HG03354 (cell line): ENCODE measurements at regions not wholly inside any gene's neighbourhood (a gene's known extent, or its start where the extent isn't known, plus 50 kb on each side); places are given as distances from the start of the nearest gene placed in this dataset.
"Not testable (repeated sequence)": the region's sequence is repeated elsewhere in the genome, so short reads cannot be mapped to it uniquely, and the experiment has no call there.

ENCODE experiments used
- ATAC-seq: cut with Tn5 transposase; IDR thresholded peaks from one replicate; pipeline ENCODE4 v1.9.1; 2021; ENCODE audit warnings: mild to moderate bottlenecking; ENCODE audit not compliant: unreplicated experiment, poor library complexity, severe bottlenecking

DNA sequence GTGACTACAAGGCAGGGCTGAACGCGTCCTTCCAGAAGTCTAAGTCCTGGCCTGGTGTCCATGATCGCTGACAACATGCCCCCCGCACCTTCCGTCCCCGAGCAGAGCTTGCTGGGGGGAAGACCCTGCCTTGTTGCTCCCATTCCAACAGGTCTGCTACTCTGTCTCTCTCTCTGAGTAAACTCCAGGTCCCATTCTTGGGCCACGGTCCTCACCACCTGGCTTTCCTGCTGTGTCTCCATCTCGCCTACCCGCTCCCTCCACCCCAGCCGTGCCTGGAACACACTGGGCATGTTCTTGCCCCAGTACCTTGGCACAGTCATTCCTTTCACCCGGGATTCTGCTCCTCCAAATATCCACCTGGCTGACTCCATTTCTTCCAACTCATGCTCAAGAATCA, 162.3 kb downstream of the BMP7 start:
- ATAC-seq = no peak

DNA sequence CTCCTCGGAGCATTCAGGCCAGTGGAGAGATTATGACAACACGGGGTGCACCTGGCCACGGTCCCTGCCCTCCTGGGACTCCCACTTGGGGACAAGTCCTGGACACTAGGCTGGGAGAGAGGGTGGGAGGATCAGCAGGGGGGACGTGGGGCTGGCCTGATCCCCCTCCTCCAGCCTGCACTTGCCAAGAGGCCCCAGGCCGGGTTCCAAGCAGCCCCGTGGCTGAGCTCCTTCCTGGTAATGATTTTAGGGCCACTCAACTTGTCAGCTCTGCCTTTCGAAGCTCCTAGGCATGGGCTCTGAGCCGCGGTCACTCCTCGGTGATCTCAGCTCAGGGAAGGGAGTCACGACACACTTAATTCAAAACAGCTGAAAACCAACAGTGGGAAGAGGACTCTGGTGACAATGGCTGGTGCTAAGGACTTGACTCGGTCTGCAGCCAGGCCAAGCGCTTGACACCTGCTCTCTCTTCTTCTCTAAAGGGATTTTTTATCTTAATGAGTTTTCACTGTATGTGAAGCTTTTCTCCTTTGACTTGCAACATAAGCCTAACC, 161.7 kb downstream of the BMP7 start:
- no peak for ATAC-seq

DNA sequence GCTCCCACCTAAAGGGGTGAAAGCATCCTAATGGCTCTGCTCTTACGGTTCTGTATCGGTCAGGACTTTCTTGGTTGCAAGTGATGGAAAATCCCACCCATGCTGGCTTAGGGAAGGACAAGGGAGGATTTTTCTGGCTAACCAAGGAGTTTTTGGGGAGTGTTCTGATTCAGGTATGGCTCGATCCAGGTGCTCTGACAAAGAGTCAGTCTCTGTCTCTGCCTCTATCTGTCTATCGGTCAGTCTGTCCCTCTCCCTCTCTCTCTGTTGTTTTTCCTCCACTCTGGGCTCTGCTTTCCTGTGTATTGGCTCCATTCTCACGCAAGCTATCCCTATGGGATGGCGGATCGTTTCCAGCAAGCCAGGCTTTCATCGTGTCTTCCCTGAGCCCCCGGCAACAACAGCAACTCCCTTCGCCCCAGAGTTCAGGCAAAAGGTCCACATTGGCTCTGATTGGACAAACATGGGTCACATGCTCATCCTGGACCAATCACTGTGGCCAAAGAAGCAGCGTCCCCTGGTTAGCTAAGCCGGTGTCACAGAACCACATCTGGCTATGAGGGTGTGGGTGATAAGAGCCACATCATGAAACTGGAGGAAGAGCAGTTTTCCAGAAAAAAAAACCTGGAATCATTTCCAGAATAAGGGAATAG, 160.3 kb downstream of the BMP7 start:
- no peak for ATAC-seq

DNA sequence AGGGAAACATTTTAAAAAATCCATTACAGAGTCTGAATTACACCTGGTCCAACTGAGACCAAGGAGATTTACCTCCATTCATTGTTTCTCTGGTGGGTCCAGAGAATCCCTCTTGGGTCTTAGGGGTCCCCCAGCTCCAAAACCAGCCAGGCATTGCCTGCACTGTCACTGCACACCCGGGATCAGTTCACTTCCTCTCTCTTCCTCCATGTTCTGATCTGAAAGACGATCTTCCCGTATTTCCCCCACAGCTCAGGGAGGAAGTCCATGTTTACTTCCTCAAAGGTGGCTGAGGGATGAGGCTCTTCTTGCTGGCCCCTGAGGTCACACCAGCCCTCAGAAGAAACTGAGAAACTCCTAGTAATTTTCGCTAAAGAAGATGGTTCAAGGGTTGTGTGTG, 159.7 kb downstream of the BMP7 start:
- no peak for ATAC-seq

DNA sequence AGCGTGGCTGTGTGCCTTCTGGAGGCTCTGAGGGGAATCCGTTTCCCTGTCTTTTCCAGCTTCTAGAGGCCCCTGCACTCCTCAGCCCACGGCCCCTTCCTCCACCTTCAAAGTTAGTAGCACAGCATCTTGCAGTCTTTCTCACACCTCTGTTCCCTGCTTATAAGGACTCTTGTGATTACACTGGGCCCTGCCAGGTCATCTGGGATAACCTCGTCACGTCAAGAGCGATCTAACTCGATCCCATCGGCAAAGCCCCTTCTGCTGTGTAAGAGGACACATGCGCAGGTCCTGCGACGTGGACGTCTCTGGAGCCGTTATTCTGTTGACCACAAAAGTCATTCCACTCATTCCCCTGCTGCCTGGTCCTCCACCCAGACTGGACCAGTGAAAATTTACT, 159.2 kb downstream of the BMP7 start:
- no peak for ATAC-seq

DNA sequence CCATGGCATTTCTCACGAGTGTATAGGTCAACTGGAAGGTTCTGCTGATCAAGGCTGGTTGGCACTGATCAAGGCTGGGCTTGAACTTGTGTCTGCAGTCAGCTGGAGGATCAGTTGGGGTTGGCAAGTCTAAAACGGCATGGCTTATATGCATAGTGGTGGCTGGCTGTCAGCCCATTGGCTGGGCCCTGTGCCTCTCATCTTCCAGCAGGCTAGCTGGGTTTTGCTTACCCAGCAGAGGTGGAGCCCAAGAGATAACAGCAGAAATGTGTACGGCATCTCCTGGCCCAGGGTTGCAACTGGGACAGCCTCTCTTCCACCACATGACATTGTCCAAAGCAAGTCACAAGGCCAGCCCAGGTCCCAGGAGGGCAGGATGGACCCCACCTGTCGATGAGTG, 158.2 kb downstream of the BMP7 start:
- no peak for ATAC-seq

DNA sequence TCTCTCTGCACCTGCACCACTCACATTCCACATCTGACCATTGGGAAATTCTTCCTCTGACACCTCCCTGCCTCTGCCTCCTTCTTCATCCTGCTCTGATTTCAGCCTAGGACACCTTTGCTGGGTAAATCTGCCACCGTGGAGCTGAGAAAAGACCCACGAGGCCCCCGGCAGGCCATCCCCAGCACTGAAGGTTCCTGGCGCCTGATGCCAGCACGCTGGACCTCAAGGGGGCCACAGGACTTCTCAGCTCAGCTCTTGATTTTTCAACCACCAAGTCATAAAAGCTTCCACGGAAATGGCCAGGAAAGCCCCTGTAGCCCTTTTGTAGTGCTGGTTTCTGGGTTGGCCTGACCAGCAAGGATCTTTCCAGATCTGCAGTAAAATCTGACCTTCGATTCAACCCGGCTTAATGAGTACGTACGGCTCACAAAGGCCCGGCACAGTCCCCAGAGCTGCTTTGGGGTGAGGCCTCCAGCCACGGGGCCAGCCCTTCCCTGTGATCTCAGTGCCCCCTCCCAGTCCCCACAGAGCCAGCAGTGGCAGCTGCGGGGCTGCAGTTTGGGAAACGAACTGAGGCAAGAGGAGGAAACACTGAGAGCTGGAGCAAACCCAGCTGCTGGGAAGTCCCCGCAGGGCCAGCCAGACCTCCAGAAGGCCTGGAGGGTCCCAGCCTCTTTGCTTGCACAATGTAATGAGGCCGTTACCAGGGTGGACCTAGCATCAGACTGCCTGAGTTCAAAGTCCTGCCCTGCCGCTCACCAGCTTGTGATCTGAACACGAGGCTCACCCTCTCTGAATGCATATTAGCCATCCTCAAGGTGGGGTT, 157.5 kb downstream of the BMP7 start:
- ATAC-seq = no peak

DNA sequence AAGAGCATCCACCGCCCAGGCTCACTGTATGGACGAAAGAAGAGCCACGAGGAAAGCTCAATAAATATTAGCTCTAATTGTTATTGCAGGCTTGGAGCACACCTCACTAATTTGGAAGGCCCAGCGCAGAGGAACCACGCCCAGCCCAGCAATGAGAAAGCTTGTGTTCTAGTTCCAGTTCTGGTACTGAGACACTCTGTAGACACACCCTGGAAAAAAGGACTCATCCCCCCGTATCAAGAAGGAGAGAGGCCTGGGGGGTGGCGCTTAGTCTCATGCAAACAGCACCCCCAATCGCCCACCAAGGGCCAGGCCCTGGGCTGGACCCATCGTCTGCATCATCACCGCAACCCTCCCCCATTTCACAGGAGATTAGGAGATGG, 156.9 kb downstream of the BMP7 start:
- ATAC-seq = no peak

DNA sequence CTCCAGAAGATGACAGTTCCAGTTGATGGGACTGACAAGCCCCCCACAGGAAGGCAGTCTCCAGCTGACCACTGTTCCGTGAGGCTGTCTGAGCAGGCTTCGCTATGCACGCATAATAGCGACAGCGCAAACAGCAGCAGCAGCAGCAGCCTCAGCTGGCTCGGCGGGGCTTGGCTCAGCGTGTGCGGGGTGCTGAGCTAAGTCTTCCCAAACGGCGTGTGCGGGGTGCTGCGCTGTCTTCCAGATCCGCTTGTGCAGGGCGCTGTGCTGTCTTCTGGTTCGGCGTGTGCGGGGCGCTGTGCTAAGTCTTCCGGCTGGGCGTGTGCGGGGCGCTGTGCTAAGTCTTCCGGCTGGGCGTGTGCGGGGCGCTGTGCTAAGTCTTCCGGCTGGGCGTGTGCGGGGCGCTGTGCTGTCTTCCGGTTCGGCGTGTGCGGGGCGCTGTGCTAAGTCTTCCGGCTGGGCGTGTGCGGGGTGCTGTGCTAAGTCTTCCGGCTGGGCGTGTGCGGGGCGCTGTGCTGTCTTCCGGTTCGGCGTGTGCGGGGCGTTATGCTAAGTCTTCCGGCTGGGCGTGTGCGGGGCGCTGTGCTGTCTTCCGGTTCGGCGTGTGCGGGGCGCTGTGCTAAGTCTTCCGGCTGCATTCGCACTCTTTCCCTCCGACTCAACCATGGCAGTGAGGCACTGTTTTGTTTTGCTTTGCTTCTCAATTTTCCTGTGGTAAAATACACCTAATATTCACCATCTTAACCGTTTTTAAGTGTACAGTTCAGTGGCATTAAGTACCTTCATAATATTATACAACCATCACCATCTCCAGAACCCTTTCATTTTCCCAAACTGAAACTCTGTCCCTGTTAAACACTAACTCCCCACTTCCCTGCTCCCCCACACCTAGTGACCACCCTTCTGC, 156.1 kb downstream of the BMP7 start:
- not testable (repeated sequence) for ATAC-seq

DNA sequence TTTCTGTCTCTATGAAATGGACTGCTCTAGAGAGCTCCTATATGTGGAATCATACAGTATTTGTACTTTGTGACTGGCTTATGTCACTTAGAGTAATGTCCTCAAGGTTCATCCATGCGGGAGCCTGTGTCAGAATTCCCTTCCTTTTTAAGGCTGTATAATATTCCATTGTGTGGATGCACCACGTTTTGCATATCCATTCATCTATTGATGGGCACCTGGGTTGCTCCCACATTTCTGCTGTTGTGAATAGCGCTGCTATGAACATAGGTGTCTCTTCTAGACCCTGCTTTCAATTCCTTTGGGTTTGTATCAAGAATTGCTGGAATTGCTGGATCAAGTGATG, 155.4 kb downstream of the BMP7 start:
- ATAC-seq = no peak

DNA sequence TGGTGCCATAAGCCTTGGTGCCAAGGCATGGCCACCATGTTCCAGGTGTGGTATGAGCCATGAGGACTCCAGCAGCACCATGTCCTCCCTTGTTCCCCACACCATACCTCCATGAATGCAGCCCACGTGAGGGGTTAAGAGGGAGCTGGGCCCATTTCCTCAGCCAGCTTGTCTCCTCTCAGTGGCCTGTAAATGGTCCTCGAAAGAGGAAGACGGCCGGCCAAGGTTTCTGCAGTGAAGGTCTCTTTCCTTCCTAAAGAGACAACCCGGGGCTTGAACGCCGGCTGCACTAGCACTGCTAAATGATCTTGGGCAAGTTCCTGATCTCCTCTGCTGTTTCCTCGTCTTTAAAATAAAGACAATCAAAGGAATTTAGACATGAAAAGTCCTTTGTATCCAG, 154.0 kb downstream of the BMP7 start:
- no peak for ATAC-seq

DNA sequence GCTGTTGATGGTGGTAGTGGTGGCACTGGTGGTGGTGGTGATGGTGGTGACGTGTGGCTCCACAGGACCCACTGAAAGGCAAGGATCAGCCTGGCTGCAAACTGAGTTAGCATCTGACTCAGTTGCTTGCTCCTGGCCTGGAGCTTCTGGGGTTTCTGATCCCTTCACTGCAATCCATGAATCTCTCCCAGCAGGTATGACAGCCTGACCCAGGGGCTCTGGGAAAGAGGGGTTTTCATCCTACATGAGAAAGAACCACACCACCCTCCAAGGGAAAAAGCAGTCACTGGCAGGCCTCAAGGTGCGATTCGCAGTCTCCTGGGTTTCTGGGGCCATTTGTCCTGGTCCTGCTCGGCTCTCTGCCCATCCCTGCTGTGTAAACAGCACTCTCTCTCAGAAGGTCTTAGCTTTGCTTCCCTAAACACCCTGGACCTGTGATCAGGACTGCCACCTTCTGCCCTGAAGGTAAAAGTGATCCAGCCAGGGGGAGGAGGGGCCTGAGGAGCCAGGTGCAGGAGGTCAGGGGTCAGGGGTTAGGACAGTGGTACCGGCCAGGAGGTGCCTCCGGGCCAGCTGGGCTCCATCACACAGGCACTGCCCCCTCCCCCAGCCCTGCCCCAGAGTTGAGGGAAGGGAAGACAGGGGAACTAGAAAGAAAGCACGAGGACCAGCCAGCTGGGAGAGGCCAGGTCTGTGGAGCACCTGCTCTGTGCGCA, 152.0 kb downstream of the BMP7 start:
- no peak for ATAC-seq

DNA sequence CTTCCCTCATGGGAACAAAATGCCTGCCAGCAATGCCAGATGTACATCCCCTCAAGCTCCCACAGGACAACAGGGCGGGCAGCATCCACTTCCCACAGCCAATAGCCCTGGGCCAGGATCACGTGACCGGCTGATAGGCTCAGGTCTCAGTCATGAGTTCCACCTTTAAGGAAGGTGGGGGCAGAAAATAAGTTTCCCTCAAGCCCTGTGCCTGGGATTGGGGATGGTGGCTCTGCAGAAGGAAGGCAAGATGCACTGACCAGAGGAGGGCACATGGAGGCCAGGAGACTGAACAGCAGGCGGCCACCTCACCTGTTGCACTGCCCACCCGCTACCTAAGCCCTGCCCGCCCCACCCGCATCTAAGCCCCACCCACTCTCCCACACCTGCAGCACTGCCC, 149.1 kb downstream of the BMP7 start:
- ATAC-seq = no peak

DNA sequence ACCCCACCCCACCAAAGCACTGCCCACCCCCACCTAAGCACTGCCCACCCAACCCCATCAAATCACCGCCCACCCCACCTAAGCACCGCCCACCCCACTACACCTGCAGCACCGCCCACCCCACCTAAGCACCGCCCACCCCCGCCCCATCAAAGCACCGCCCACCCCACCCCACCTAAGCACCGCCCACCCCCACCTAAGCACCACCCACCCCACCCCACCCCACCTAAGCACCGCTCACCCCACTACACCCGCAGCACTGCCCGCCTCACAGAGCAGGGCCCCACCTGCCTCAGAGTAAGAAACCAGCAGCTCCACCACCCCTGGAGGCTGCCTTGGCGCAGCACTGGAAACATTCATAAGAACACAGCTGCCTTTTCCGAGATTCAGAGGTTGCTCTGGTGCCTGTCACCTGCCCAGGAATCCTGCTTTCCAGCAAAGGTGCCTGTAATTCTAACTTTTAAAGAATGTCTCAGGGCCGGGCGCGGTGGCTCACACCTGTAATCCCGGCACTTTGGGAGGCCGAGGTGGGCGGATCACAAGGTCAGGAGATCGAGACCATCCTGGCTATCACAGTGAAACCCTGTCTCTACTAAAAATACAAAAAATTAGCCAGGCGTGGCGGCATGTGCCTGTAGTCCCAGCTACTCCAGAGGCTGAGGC, 148.2 kb downstream of the BMP7 start:
- no peak for ATAC-seq
